ENCODE measurements at regions not wholly inside any gene's neighbourhood (a gene's known extent, or its start where the extent isn't known, plus 50 kb on each side); places are given as distances from the start of the nearest gene placed in this dataset.

GRCh38 chr5:174159327-174160114 is 114.0 kb downstream of the NSG2 start:
- DNase-seq, result no peak

- DNase-seq, result no peak
Observed at GRCh38 chr5:174165406-174165805, 119.9 kb downstream of the NSG2 start.

- DNase-seq, result no peak
Observed at GRCh38 chr5:174166231-174167079, 120.9 kb downstream of the NSG2 start.

- DNase-seq, result no peak
Observed at GRCh38 chr5:174167080-174167910, 121.8 kb downstream of the NSG2 start.

GRCh38 chr5:174172152-174172551 is 126.6 kb downstream of the NSG2 start:
- no peak for DNase-seq

GRCh38 chr5:174172566-174172965 is 127.1 kb downstream of the NSG2 start:
- DNase-seq, result no peak

- DNase-seq, result no peak
Observed at GRCh38 chr5:174173766-174174165, 128.3 kb downstream of the NSG2 start.

- no peak for DNase-seq
Observed at GRCh38 chr5:174175716-174176268, 130.3 kb downstream of the NSG2 start.

- DNase-seq, result no peak
Observed at GRCh38 chr5:174176511-174176910, 131.0 kb downstream of the NSG2 start.

- no peak for DNase-seq
Observed at GRCh38 chr5:174177531-174177930, 132.0 kb downstream of the NSG2 start.

- no peak for DNase-seq
Observed at GRCh38 chr5:174177976-174178605, 132.6 kb downstream of the NSG2 start.

- DNase-seq, result no peak
Observed at GRCh38 chr5:174180639-174181038, 135.1 kb downstream of the NSG2 start.

- no peak for DNase-seq
Observed at GRCh38 chr5:174182111-174182510, 136.6 kb downstream of the NSG2 start.

- DNase-seq, result no peak
Observed at GRCh38 chr5:174183701-174184100, 138.2 kb downstream of the NSG2 start.

GRCh38 chr5:174185506-174185905 is 140.0 kb downstream of the NSG2 start:
- DNase-seq, result no peak

- DNase-seq, result no peak
Observed at GRCh38 chr5:174186096-174186695, 140.7 kb downstream of the NSG2 start.

- no peak for DNase-seq
Observed at GRCh38 chr5:174187001-174187400, 141.5 kb downstream of the NSG2 start.

GRCh38 chr5:174187481-174187880 is 142.0 kb downstream of the NSG2 start:
- DNase-seq, result no peak

- no peak for DNase-seq
Observed at GRCh38 chr5:174188295-174188694, 142.8 kb downstream of the NSG2 start.

- no peak for DNase-seq
Observed at GRCh38 chr5:174189654-174190541, 144.4 kb downstream of the NSG2 start.

GRCh38 chr5:174191076-174191475 is 145.6 kb downstream of the NSG2 start:
- no peak for DNase-seq

All from Kasumi-1 (cell line).